ENCODE measurements at regions not wholly inside any gene's neighbourhood (a gene's known extent, or its start where the extent isn't known, plus 50 kb on each side); places are given as distances from the start of the nearest gene placed in this dataset.

- no peaks in the 10 kb centered on the region for H3K9me3 ChIP-seq (ENCODE audit: low read depth)
- no peak overlapping the region for H3K27ac ChIP-seq
- TF ChIP-seq EZH2phosphoT487 (IDR thresholded peaks at IDR 0.05; ENCODE audit: insufficient read depth, low read depth) (no peak), EZH2 (IDR thresholded peaks at IDR 0.05; ENCODE audit: insufficient read depth, poor library complexity, severe bottlenecking) (no peak)
These were observed 223.4 kb upstream of the FOXA2 start for GRCh38 chr20:22807646-22808244.

GRCh38 chr20:22808628-22809027, 224.3 kb upstream of the FOXA2 start:
- H3K9me3 ChIP-seq (ENCODE audit: low read depth), result no peaks in the 10 kb centered on the region
- no peak overlapping the region for H2AFZ ChIP-seq
- no peak overlapping the region for H3K9ac ChIP-seq
- no peaks in the 10 kb centered on the region for H3F3A ChIP-seq (ENCODE audit: insufficient read depth)
- 26 to 32% methylated on average over 2 of the region's 2 CpGs for WGBS, 2 experiments (ENCODE audit: low coverage in 1 of 2, low lambda C conversion rate in 2 of 2, missing lambda C conversion rate in 2 of 2)
- no peaks in the 10 kb centered on the region for H4K20me1 ChIP-seq (ENCODE audit: insufficient read depth)
- H3K4me3 ChIP-seq, result no peak overlapping the region
- in situ Hi-C loops (cut with MboI), result no loop called here
- TF ChIP-seq EZH2phosphoT487 (IDR thresholded peaks at IDR 0.05; ENCODE audit: insufficient read depth, low read depth) (no peak), EZH2 (IDR thresholded peaks at IDR 0.05; ENCODE audit: insufficient read depth, poor library complexity, severe bottlenecking) (no peak)
- no peak overlapping the region for H3K4me2 ChIP-seq (ENCODE audit: unreplicated experiment)
- no peaks in the 10 kb centered on the region for H3K36me3 ChIP-seq (ENCODE audit: low read depth)
- no peak for DNase-seq
- H3K79me2 ChIP-seq (ENCODE audit: insufficient read depth), result no peaks in the 10 kb centered on the region
- no peak overlapping the region for H3K27ac ChIP-seq
- no peaks in the 10 kb centered on the region for H3K9me2 ChIP-seq (ENCODE audit: insufficient read depth)
- no peaks in the 10 kb centered on the region for H3K4me1 ChIP-seq (ENCODE audit: insufficient read depth)
- H3K27me3 ChIP-seq (replicated peaks; ENCODE audit: insufficient read depth), result peaks cover 3% of the 10 kb centered on the region; the same call in 1 of the 2 replicates

More at GRCh38 chr20:22807646-22808244, 223.4 kb upstream of the FOXA2 start:
- Histone ChIP-seq H3K4me2 (ENCODE audit: unreplicated experiment) (no peak overlapping the region), H3K27me3 (replicated peaks; ENCODE audit: insufficient read depth) (peaks cover 10% of the 10 kb centered on the region; the same call in 1 of the 2 replicates), H2AFZ (no peak overlapping the region), H3K79me2 (ENCODE audit: insufficient read depth) (no peaks in the 10 kb centered on the region), H3K9me2 (ENCODE audit: insufficient read depth) (no peaks in the 10 kb centered on the region), H3K36me3 (ENCODE audit: low read depth) (no peaks in the 10 kb centered on the region), H3F3A (ENCODE audit: insufficient read depth) (no peaks in the 10 kb centered on the region), H3K4me3 (no peak overlapping the region), H3K4me1 (ENCODE audit: insufficient read depth) (no peaks in the 10 kb centered on the region), H4K20me1 (ENCODE audit: insufficient read depth) (no peaks in the 10 kb centered on the region), H3K9ac (no peak overlapping the region)
- WGBS, 2 experiments (ENCODE audit: low coverage in 1 of 2, low lambda C conversion rate in 2 of 2, missing lambda C conversion rate in 2 of 2), result 49 to 51% methylated on average over 6 of the region's 6 CpGs
- in situ Hi-C loops (cut with MboI), result no loop called here
- DNase-seq, result no peak

- Histone ChIP-seq H3K4me2 (ENCODE audit: unreplicated experiment) (no peak overlapping the region), H3K79me2 (ENCODE audit: insufficient read depth) (no peaks in the 10 kb centered on the region), H3F3A (ENCODE audit: insufficient read depth) (no peaks in the 10 kb centered on the region), H3K4me3 (no peak overlapping the region), H3K4me1 (ENCODE audit: insufficient read depth) (no peaks in the 10 kb centered on the region), H3K27ac (no peak overlapping the region), H3K27me3 (replicated peaks; ENCODE audit: insufficient read depth) (peaks cover 2% of the 10 kb centered on the region; the same call in 1 of the 2 replicates), H3K9me2 (ENCODE audit: insufficient read depth) (no peaks in the 10 kb centered on the region), H3K9ac (no peak overlapping the region), H3K9me3 (ENCODE audit: low read depth) (no peaks in the 10 kb centered on the region), H2AFZ (no peak overlapping the region), H4K20me1 (ENCODE audit: insufficient read depth) (no peaks in the 10 kb centered on the region), H3K36me3 (ENCODE audit: low read depth) (no peaks in the 10 kb centered on the region)
- TF ChIP-seq EZH2phosphoT487 (IDR thresholded peaks at IDR 0.05; ENCODE audit: insufficient read depth, low read depth), result no peak
- no peak for TF ChIP-seq EZH2 (IDR thresholded peaks at IDR 0.05; ENCODE audit: insufficient read depth, poor library complexity, severe bottlenecking)
- in situ Hi-C loops (cut with MboI), result no loop called here
- DNase-seq, result no peak
- WGBS, 2 experiments (ENCODE audit: low coverage in 1 of 2, low lambda C conversion rate in 2 of 2, missing lambda C conversion rate in 2 of 2), result 44 to 49% methylated on average over 7 of the region's 7 CpGs
These were observed 225.1 kb upstream of the SSTR4 start for GRCh38 chr20:22810030-22810429.

GRCh38 chr20:22810626-22811569, 224.2 kb upstream of the SSTR4 start:
- Histone ChIP-seq H2AFZ (no peak overlapping the region), H3K36me3 (ENCODE audit: low read depth) (no peaks in the 10 kb centered on the region), H3K9ac (no peak overlapping the region), H3F3A (ENCODE audit: insufficient read depth) (no peaks in the 10 kb centered on the region), H4K20me1 (ENCODE audit: insufficient read depth) (no peaks in the 10 kb centered on the region), H3K4me1 (ENCODE audit: insufficient read depth) (no peaks in the 10 kb centered on the region), H3K4me2 (ENCODE audit: unreplicated experiment) (no peak overlapping the region), H3K27me3 (replicated peaks; ENCODE audit: insufficient read depth) (peaks cover 2% of the 10 kb centered on the region; the same call in 1 of the 2 replicates), H3K9me2 (ENCODE audit: insufficient read depth) (no peaks in the 10 kb centered on the region), H3K79me2 (ENCODE audit: insufficient read depth) (no peaks in the 10 kb centered on the region), H3K4me3 (no peak overlapping the region), H3K9me3 (ENCODE audit: low read depth) (no peaks in the 10 kb centered on the region), H3K27ac (no peak overlapping the region)
- in situ Hi-C loops (cut with MboI), result no loop called here
- DNase-seq, result no peak
- WGBS, 2 experiments (ENCODE audit: low coverage in 1 of 2, low lambda C conversion rate in 2 of 2, missing lambda C conversion rate in 2 of 2), result 43 to 48% methylated on average over 11 of the region's 11 CpGs
- TF ChIP-seq EZH2 (IDR thresholded peaks at IDR 0.05; ENCODE audit: insufficient read depth, poor library complexity, severe bottlenecking), result no peak
- TF ChIP-seq EZH2phosphoT487 (IDR thresholded peaks at IDR 0.05; ENCODE audit: insufficient read depth, low read depth), result no peak
